H1 (cell line): ENCODE measurements at regions not wholly inside any gene's neighbourhood (a gene's known extent, or its start where the extent isn't known, plus 50 kb on each side); places are given as distances from the start of the nearest gene placed in this dataset.

Experiments
- CTCF ChIA-PET: fragments of 300-600 bp; sonication (Branson Sonifier 250); formaldehyde crosslinking; loops from one replicate; lab custom pipeline; 2021; ENCODE audit not compliant: partially characterized antibody; lab: Charles Lee
- POLR2A ChIA-PET: fragments of 300-600 bp; sonication (Branson Sonifier 250); formaldehyde crosslinking; loops from one replicate; lab custom pipeline; 2021; ENCODE audit warnings: inconsistent platforms; ENCODE audit not compliant: partially characterized antibody; lab: Charles Lee
- DNase-seq, 2 experiments: peaks; one replicate each; pipeline versions ENCODE4 v3.0.0 to v3.0.0-alpha.2; 2010 to 2022; ENCODE audit warnings: low spot score in 2 of 2, low read depth in 1 of 2, mixed read lengths in 1 of 2
- FAIRE-seq: peaks from 2 replicates; lab custom pipeline; 2011; peaks lifted over from hg19 to GRCh38; lab: Jason Lieb, UNC
- H2AFZ ChIP-seq: 2 replicates; pipeline ENCODE4 v1.8.1; 2012; ENCODE audit warnings: low read length, inconsistent platforms
- H2AK5ac ChIP-seq: 2 replicates; pipeline ENCODE4 v1.6.1; 2013; ENCODE audit warnings: low read depth, low read length
- H2BK120ac ChIP-seq: replicated peaks from 2 replicates; pipeline ENCODE3; 2013; ENCODE audit warnings: low read depth, low read length, inconsistent platforms
- H2BK12ac ChIP-seq: 2 replicates; pipeline ENCODE4 v1.6.1; 2013; ENCODE audit warnings: low read depth, low read length
- H2BK15ac ChIP-seq: 2 replicates; pipeline ENCODE4 v1.6.1; 2013; ENCODE audit warnings: low read length
- H2BK20ac ChIP-seq: 2 replicates; pipeline ENCODE4 v1.6.1; 2013; ENCODE audit warnings: low read length
- H2BK5ac ChIP-seq: 2 replicates; pipeline ENCODE4 v1.6.1; 2013; ENCODE audit warnings: low read depth, low read length
- H3K14ac ChIP-seq: 2 replicates; pipeline ENCODE4 v1.6.1; 2013; ENCODE audit warnings: inconsistent platforms; ENCODE audit not compliant: insufficient read length
- H3K18ac ChIP-seq: 2 replicates; pipeline ENCODE4 v1.6.1; 2013; ENCODE audit warnings: low read length; ENCODE audit errors: extremely low read depth
- H3K23ac ChIP-seq: 2 replicates; pipeline ENCODE4 v1.6.1; 2013; ENCODE audit warnings: inconsistent platforms; ENCODE audit not compliant: insufficient read length
- H3K23me2 ChIP-seq: 2 replicates; pipeline ENCODE4 v1.6.1; 2013; ENCODE audit warnings: low read depth, low read length
- H3K27ac ChIP-seq: 2 replicates; pipeline ENCODE4 v1.6.1; 2011; ENCODE audit warnings: low read depth, low read length, inconsistent platforms
- H3K27me3 ChIP-seq, 4 experiments: replicated peaks in 1 of 4; 1 replicate in 1 of 4; 2 replicates in 3 of 4; pipeline versions ENCODE4 v1.6.1 to v1.8.1; 2011 to 2013; ENCODE audit warnings: low read length in 3 of 4, mild to moderate bottlenecking in 3 of 4, inconsistent platforms in 2 of 4, mixed read lengths in 2 of 4, moderate library complexity in 1 of 4; ENCODE audit not compliant: control insufficient read depth in 3 of 4, insufficient read depth in 3 of 4; ENCODE audit errors: extremely low read depth in 1 of 4
- H3K36me3 ChIP-seq, 4 experiments: 2 replicates each; pipeline versions ENCODE4 v1.6.1 to v1.8.1; 2011 to 2013; ENCODE audit warnings: mild to moderate bottlenecking in 4 of 4, low read length in 3 of 4, moderate library complexity in 2 of 4, control low read depth in 1 of 4, inconsistent platforms in 1 of 4; ENCODE audit not compliant: insufficient read depth in 4 of 4, control insufficient read depth in 2 of 4
- H3K4ac ChIP-seq: replicated peaks from 2 replicates; pipeline ENCODE3; 2013; ENCODE audit warnings: low read length, low read depth, mixed read lengths, inconsistent platforms; ENCODE audit not compliant: insufficient read length
- H3K4me1 ChIP-seq, 4 experiments: replicated peaks in 1 of 4; 1 replicate in 1 of 4; 2 replicates in 3 of 4; pipeline versions ENCODE4 v1.6.1 to v1.8.1; 2011 to 2013; ENCODE audit warnings: low read length in 3 of 4, inconsistent platforms in 2 of 4, mixed read lengths in 1 of 4; ENCODE audit not compliant: insufficient read depth in 4 of 4, control insufficient read depth in 3 of 4
- H3K4me2 ChIP-seq, 2 experiments: 2 replicates each; pipeline versions ENCODE4 v1.6.1 to v1.8.1; 2011 to 2013; ENCODE audit warnings: low read depth in 2 of 2, low read length in 2 of 2, control low read depth in 1 of 2, inconsistent platforms in 1 of 2, mild to moderate bottlenecking in 1 of 2; ENCODE audit not compliant: insufficient read depth in 1 of 2
- H3K4me3 ChIP-seq, 4 experiments: fragments of 200-600, 300-600 bp in 1 of 4; sonication (generic), shearing (Covaris generic), sonication (Bioruptor Twin) in 1 of 4; 2 replicates each; pipeline versions ENCODE4 v1.5.1 to v1.8.1; 2011 to 2016; ENCODE audit warnings: low read length in 4 of 4, low read depth in 3 of 4, control low read depth in 2 of 4, inconsistent platforms in 2 of 4, mild to moderate bottlenecking in 2 of 4, mixed read lengths in 1 of 4, moderate library complexity in 1 of 4; ENCODE audit not compliant: insufficient read depth in 2 of 4; ENCODE audit errors: extremely low read depth in 1 of 4
- H3K56ac ChIP-seq: replicated peaks from 2 replicates; pipeline ENCODE3; 2013; ENCODE audit warnings: low read depth, mild to moderate bottlenecking, mixed read lengths, low read length, inconsistent platforms; ENCODE audit not compliant: insufficient read length
- H3K79me1 ChIP-seq: 2 replicates; pipeline ENCODE4 v1.6.1; 2013; ENCODE audit warnings: low read depth, low read length, control low read depth
- H3K79me2 ChIP-seq, 2 experiments: 2 replicates each; pipeline versions ENCODE4 v1.6.1 to v1.8.1; 2012 to 2013; ENCODE audit warnings: low read length in 2 of 2, mild to moderate bottlenecking in 2 of 2, inconsistent platforms in 1 of 2; ENCODE audit not compliant: insufficient read depth in 2 of 2, control insufficient read depth in 1 of 2
- H3K9ac ChIP-seq, 4 experiments: replicated peaks in 1 of 4; 1 replicate in 1 of 4; 2 replicates in 3 of 4; pipeline versions ENCODE4 v1.6.1 to v1.8.1; 2011 to 2013; ENCODE audit warnings: low read depth in 3 of 4, low read length in 3 of 4, control low read depth in 2 of 4, mild to moderate bottlenecking in 2 of 4, moderate library complexity in 2 of 4, inconsistent platforms in 1 of 4; ENCODE audit errors: extremely low read depth in 1 of 4
- H3K9me3 ChIP-seq, 2 experiments: 2 replicates each; pipeline versions ENCODE4 v1.6.1 to v1.8.1; 2012 to 2013; ENCODE audit warnings: mild to moderate bottlenecking in 2 of 2, moderate library complexity in 2 of 2, control low read depth in 1 of 2, inconsistent platforms in 1 of 2, low read depth in 1 of 2, low read length in 1 of 2, mixed read lengths in 1 of 2; ENCODE audit not compliant: insufficient read depth in 2 of 2
- H4K20me1 ChIP-seq, 2 experiments: replicated peaks in 1 of 2; 2 replicates each; pipeline versions ENCODE3 to v1.8.1; 2011 to 2013; ENCODE audit warnings: inconsistent platforms in 2 of 2, low read length in 2 of 2, mild to moderate bottlenecking in 1 of 2; ENCODE audit not compliant: insufficient read depth in 2 of 2, control insufficient read depth in 1 of 2
- H4K5ac ChIP-seq: 2 replicates; pipeline ENCODE4 v1.6.1; 2013; ENCODE audit warnings: low read length, low read depth, mixed read lengths, inconsistent platforms; ENCODE audit not compliant: insufficient read length
- H4K8ac ChIP-seq: 2 replicates; pipeline ENCODE4 v1.8.0; 2013; ENCODE audit warnings: mild to moderate bottlenecking, moderate library complexity, low read length, inconsistent platforms; ENCODE audit not compliant: insufficient read depth; ENCODE audit errors: extremely low read depth
- H4K91ac ChIP-seq: replicated peaks from 2 replicates; pipeline ENCODE3; 2013; ENCODE audit warnings: low read length, mixed read lengths, inconsistent platforms; ENCODE audit not compliant: insufficient read length
- POLR2AphosphoS5 ChIP-seq: IDR thresholded peaks from 2 replicates; pipeline ENCODE4 v1.6.1; 2011; ENCODE audit warnings: low read depth, low read length
- RAD21 ChIP-seq, 2 experiments: IDR thresholded peaks in 1 of 2; conservative IDR thresholded peaks in 1 of 2; 2 replicates each; pipeline ENCODE4 v1.6.1; 2011; ENCODE audit warnings: low read depth in 2 of 2, low read length in 2 of 2, improper control_type of control experiment in 1 of 2, inconsistent platforms in 1 of 2, mild to moderate bottlenecking in 1 of 2, moderate library complexity in 1 of 2
- TCF12 ChIP-seq: IDR thresholded peaks from 2 replicates; pipeline ENCODE4 v1.6.1; 2011; ENCODE audit warnings: low read depth, mild to moderate bottlenecking, low read length
- TF ChIP-seq, protein P1 (sequence below), 3 experiments: IDR thresholded peaks; 1 replicate in 2 of 3; 2 replicates in 1 of 3; pipeline versions ENCODE4 v1.5.1 to v1.6.1; 2011; ENCODE audit warnings: low read length in 3 of 3, mild to moderate bottlenecking in 3 of 3, inconsistent platforms in 2 of 3, low read depth in 1 of 3, moderate library complexity in 1 of 3; ENCODE audit not compliant: insufficient read depth in 1 of 3; ENCODE audit errors: control extremely low read depth in 1 of 3

- H3K14ac ChIP-seq: no peak overlapping the region
- ChIA-PET CTCF (no interaction called here), POLR2A (no interaction called here)
- H3K9ac ChIP-seq: no peak overlapping the region
- no peak overlapping the region for H4K8ac ChIP-seq
- no peak overlapping the region for H2AFZ ChIP-seq
- no peaks in the 10 kb centered on the region for H3K36me3 ChIP-seq
- no peak overlapping the region for H2AK5ac ChIP-seq
- no peak overlapping the region for H3K4ac ChIP-seq
- H3K27me3 ChIP-seq: no peaks in the 10 kb centered on the region
- H3K23ac ChIP-seq: no peak overlapping the region
- no peak overlapping the region for H4K91ac ChIP-seq
- DNase-seq (no peak), FAIRE-seq (no peak)
- no peaks in the 10 kb centered on the region for H3K79me1 ChIP-seq
- no peaks in the 10 kb centered on the region for H4K20me1 ChIP-seq
- no peak overlapping the region for H2BK15ac ChIP-seq
- H4K5ac ChIP-seq: no peak overlapping the region
- no peak overlapping the region for H2BK120ac ChIP-seq
- no peak overlapping the region for H3K56ac ChIP-seq
- peaks cover 0 to 5% (median 2%) of the 10 kb centered on the region in 4 experiments; a peak in 2 of 7 replicates for H3K4me1 ChIP-seq
- no peak overlapping the region for H2BK20ac ChIP-seq
- TF ChIP-seq TCF12: no peak
- TF ChIP-seq RAD21 (IDR thresholded peaks at IDR 0.05 in 1 of 2, conservative IDR thresholded peaks at IDR 0.05 in 1 of 2; ENCODE audit: low read depth in 2 of 2, low read length in 2 of 2): peak; percentile 42 to 50; a peak in 3 of 4 replicates
- no peak for TF ChIP-seq POLR2AphosphoS5
- TF ChIP-seq, protein P1, sequence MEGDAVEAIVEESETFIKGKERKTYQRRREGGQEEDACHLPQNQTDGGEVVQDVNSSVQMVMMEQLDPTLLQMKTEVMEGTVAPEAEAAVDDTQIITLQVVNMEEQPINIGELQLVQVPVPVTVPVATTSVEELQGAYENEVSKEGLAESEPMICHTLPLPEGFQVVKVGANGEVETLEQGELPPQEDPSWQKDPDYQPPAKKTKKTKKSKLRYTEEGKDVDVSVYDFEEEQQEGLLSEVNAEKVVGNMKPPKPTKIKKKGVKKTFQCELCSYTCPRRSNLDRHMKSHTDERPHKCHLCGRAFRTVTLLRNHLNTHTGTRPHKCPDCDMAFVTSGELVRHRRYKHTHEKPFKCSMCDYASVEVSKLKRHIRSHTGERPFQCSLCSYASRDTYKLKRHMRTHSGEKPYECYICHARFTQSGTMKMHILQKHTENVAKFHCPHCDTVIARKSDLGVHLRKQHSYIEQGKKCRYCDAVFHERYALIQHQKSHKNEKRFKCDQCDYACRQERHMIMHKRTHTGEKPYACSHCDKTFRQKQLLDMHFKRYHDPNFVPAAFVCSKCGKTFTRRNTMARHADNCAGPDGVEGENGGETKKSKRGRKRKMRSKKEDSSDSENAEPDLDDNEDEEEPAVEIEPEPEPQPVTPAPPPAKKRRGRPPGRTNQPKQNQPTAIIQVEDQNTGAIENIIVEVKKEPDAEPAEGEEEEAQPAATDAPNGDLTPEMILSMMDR (IDR thresholded peaks at IDR 0.05; ENCODE audit: control extremely low read depth in 1 of 3, insufficient read depth in 1 of 3, low read depth in 1 of 3, low read length in 3 of 3): peak in 2 of 3 experiments; percentile 20 to 37; a peak in 1 of 4 replicates
- H3K23me2 ChIP-seq: no peaks in the 10 kb centered on the region
- H3K4me2 ChIP-seq: no peak overlapping the region
- no peak overlapping the region for H3K18ac ChIP-seq
- no peak overlapping the region for H2BK5ac ChIP-seq
- no peak overlapping the region for H2BK12ac ChIP-seq
- no peak overlapping the region for H3K4me3 ChIP-seq
- no peaks in the 10 kb centered on the region for H3K79me2 ChIP-seq
- H3K9me3 ChIP-seq: no peaks in the 10 kb centered on the region
- no peak overlapping the region for H3K27ac ChIP-seq
These were observed 348.4 kb upstream of the SLC30A5 start for GRCh38 chr5:68745448-68745847.
